ENCODE measurements at regions not wholly inside any gene's neighbourhood (a gene's known extent, or its start where the extent isn't known, plus 50 kb on each side); places are given as distances from the start of the nearest gene placed in this dataset.

DNA sequence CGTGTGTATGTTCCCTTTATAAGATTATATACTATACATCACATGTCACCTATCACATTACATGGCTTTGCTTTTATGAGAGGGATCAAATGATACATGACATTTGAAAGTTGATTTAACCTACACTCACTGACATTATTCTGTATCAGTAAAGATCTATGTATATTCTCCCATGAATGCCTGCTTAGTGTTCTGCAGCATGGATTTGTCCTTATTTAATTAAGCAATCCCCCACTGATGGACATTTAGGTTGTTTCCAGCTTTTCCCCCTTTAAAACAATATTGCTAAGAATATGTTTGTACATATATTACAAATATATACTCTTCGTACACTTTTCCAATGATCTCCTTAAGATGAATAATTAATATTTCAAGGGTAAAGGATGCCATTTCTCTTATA, 297.4 kb downstream of the TFAP2C start:
- TF ChIP-seq EZH2 (IDR thresholded peaks at IDR 0.05; ENCODE audit: low read length, unreplicated experiment) (no peak), CTCF (conservative IDR thresholded peaks at IDR 0.05; ENCODE audit: low read depth, low read length) (no peak), EZH2phosphoT487 (IDR thresholded peaks at IDR 0.05; ENCODE audit: borderline replicate concordance, low read length) (no peak)

Data from PC-3 (cell line).